Loucy (cell line): ENCODE measurements at regions not wholly inside any gene's neighbourhood (a gene's known extent, or its start where the extent isn't known, plus 50 kb on each side); places are given as distances from the start of the nearest gene placed in this dataset.

ENCODE experiments used
- CTCF ChIP-seq: fragments of 200-600 bp; sonication (generic); conservative IDR thresholded peaks from 2 replicates; pipeline ENCODE4 v1.5.1; 2014; ENCODE audit warnings: mild to moderate bottlenecking, antibody characterized with exemption, low read length
- EZH2phosphoT487 ChIP-seq: fragments of 200-600 bp; IDR thresholded peaks from 2 replicates; pipeline ENCODE4 v1.6.1; 2018; ENCODE audit warnings: antibody characterized with exemption, mild to moderate bottlenecking, moderate library complexity, borderline replicate concordance

- TF ChIP-seq CTCF = no peak
- TF ChIP-seq EZH2phosphoT487 = no peak
Measured at GRCh38 chr2:71932780-71933466, 214.7 kb downstream of the CYP26B1 start.
